Epithelial cell of prostate (primary cell): ENCODE measurements at regions not wholly inside any gene's neighbourhood (a gene's known extent, or its start where the extent isn't known, plus 50 kb on each side); places are given as distances from the start of the nearest gene placed in this dataset.

Experiments used
- DNase-seq: peaks from one replicate; pipeline ENCODE4 v3.0.0-alpha.2; 2011; ENCODE audit warnings: low read depth, low spot score
- H3K27ac ChIP-seq: fragments of 450-650 bp; 2 replicates; pipeline ENCODE4 v1.5.1; 2017; ENCODE audit warnings: mild to moderate bottlenecking

DNA sequence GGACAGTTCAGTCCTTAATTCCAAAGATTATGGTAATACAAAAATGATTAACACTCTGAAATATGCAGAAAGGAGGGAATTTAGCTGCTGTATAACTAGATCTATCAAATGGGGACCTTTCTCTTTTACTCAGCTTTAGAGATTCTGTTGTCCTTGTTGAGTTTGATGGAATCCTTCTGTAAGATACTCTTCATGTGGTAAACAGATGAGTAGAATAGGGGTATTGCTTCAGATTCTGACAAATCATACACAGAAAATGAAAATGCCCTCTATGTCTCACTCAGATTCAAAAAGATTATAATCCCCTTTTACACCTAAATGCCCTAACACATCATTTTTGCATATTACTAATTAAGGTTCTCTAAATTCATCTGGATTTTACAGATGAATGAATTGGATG lies 50.7 kb downstream of the ARHGAP35 start:
- DNase-seq, result no peak
- no peak overlapping the region for H3K27ac ChIP-seq

GRCh38 chr19:46913198-46913851 lies 52.5 kb downstream of the ARHGAP35 start:
- no peak for DNase-seq

GRCh38 chr19:46913852-46914430 lies 53.1 kb downstream of the ARHGAP35 start:
- DNase-seq, result no peak
- H3K27ac ChIP-seq, result peak overlapping the region; percentile 8

More at GRCh38 chr19:46913198-46913851, 52.5 kb downstream of the ARHGAP35 start:
- H3K27ac ChIP-seq, result peak overlapping the region; percentile 8

DNA sequence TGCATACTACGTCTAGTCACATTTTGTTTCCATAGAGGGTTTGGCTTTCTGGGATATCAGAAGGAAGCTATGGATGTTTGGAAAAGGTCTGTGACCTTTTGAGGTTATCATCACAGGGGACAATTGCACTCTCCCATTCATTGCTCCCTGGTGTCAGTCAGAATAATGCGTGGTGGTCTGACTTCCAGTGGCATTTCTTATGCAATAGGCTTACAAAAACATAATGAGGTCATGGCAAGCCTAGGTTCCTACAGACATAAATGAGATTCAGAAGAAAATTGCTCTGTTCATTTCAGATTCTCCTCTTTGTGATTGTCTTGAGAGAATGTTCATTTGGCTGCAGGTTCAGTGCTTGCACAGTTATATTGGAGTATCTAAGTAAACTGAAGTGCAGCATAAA lies 54.6 kb downstream of the ARHGAP35 start:
- DNase-seq, result no peak

DNA sequence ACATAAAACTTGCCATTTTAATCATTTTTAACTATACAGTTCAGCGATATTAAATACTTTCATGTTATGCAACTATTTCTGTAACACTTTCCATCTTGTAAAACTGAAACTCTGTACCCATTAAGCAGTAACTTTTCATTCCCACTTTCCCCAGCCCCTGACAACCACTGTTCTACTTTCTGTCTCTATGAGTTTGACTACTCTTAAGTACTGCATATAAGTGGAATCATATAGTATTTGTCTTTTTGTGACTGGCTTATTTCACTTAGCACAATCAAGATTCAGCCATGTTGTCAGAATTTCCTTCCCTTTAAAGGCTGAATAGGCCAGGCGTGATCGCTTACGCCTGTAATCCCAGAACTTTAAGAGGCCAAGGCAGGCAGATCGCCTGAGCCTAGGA lies 56.2 kb downstream of the ARHGAP35 start:
- H3K27ac ChIP-seq, result no peak overlapping the region
- DNase-seq, result no peak

More for the DNA sequence above, 54.6 kb downstream of the ARHGAP35 start:
- no peak overlapping the region for H3K27ac ChIP-seq

GRCh38 chr19:46919324-46919723 lies 58.5 kb downstream of the ARHGAP35 start:
- H3K27ac ChIP-seq, result no peak overlapping the region
- no peak for DNase-seq

DNA sequence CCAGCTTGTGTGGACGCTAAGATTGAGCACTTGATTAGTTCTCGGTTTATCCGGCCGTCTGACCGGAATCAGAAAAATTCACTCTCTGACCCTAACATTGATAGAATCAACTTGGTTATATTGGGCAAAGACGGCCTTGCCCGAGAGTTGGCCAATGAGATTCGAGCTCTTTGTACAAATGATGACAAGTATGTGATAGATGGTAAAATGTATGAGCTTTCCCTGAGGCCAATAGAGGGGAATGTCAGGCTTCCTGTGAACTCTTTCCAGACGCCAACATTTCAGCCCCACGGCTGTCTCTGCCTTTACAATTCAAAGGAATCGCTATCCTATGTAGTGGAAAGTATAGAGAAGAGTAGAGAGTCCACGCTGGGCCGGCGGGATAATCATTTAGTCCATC lies 59.6 kb downstream of the ARHGAP35 start:
- DNase-seq, result no peak
- H3K27ac ChIP-seq, result no peak overlapping the region

- DNase-seq, result no peak
Observed at GRCh38 chr19:46921071-46921470, 60.3 kb downstream of the ARHGAP35 start.

GRCh38 chr19:46922465-46922864 lies 61.7 kb downstream of the ARHGAP35 start:
- DNase-seq, result no peak
- no peak overlapping the region for H3K27ac ChIP-seq

More at GRCh38 chr19:46921071-46921470, 60.3 kb downstream of the ARHGAP35 start:
- H3K27ac ChIP-seq, result no peak overlapping the region

DNA sequence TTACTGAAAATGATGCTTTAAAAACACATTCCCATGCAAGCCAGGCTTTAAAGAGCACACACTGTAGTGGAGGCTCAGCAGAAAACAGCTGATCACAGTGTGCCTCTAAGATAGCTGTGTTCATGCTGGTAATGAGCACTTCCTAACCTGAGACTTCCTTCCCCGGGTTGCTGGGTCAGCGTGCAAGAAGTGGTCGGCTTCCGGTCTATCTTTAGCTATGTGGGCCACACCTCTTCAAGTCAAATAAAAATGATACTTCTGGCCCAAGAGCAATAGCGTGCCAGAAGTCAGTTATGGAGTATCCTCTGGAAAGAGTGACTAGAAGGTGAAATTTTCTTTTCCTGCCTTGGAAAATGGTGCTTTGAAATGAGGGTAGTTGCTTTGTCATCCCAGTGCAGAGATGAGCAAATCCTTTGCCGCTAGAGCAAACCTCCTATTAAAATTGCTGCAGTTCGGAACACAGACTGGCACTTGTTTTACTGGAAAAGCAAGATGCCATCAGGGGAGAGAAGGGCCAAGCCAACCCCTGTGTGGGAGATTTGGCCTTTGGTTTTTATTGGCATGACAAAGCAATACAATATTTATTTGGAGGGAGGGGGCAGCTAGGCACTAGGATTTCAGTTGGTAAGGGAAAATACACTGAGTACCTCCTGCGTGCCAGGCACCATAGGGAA lies 64.2 kb downstream of the ARHGAP35 start:
- peak; percentile 62 for DNase-seq

DNA sequence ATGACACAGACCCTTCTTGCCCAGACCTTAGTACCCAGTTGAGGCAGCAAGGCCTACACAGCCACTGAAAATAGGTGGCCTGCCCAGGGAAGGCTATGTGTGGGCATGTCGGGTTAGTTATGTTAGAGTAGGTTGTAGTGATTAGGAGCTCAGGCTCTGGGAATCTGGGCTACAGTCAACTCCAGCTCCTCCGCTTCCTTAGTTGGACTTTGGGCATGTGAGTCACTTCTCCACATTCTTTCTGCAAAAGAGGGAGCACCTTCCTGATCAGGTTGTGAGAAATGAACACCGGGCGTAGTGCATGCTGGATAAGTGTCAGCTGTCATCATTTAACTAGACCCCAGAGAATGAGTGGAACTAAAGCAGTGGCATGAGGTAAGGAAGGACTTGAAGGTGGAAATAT lies 64.8 kb downstream of the ARHGAP35 start:
- peak overlapping the region; percentile 97 for H3K27ac ChIP-seq
- DNase-seq, result peak; percentile 16

More for the DNA sequence above, 64.2 kb downstream of the ARHGAP35 start:
- peak overlapping the region; percentile 97 for H3K27ac ChIP-seq

DNA sequence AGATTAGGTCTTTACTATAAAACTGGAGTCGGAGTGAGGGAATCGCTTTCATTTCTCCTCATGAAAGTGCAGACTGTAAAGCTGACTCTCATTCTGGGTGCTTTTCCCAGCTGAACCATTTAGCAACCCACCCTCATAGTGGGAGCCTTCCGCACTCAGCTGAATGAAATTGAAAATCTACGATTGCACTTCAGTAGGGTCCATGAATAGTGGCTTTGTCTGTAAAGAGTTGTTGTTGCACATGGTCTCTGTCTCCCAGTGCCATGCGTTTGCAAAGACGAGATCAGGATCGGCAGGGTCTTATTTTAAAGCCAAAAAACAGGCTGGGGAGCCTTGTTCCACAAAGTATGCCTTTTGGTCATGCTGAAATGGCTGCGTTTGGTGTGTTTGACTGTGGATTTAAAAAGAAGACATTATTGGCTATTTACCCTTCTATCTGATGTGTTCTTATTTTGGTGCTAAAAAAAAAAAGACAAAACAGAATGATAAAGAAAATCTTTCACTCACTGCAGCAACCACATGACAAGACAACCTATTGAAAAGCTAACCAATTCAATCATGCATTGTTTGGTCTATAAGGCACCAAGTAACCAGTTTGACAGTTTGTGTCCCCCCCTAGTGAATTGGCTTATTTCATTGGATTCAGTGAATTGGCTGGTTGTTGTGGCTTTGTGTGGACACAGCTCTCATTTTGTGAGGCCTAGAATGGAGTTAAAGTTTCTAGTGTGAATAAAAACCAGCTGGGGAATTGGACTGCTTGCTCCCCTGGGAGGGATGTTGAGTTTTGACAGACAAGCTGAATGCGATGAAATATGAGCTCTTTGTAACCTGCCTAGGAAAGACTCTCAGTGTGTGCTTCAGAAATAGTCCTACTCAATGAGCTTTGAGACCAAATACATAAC lies 65.6 kb downstream of the ARHGAP35 start:
- no peak for DNase-seq
- H3K27ac ChIP-seq, result peak overlapping the region; percentile 97

DNA sequence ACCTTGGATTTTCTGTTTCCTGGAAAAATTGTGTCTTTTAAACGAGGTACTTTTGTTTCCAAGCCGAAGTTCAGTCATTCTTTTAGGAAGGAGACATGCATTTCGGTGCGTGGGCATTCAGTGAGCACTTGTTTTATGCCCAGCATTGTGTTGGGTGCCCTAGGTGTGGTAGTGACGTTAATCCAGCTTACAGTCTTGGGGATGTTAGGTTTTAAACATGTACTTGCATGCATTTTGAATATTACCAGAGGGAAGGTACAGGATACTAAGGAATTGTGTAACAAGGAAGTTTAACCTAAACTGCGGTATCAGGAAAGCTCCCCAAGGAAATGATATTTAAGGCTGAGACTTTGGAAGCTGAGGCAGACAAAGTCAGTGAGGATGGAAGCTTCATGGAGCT lies 66.3 kb downstream of the ARHGAP35 start:
- DNase-seq, result peak; percentile 60
- peak overlapping the region; percentile 97 for H3K27ac ChIP-seq

DNA sequence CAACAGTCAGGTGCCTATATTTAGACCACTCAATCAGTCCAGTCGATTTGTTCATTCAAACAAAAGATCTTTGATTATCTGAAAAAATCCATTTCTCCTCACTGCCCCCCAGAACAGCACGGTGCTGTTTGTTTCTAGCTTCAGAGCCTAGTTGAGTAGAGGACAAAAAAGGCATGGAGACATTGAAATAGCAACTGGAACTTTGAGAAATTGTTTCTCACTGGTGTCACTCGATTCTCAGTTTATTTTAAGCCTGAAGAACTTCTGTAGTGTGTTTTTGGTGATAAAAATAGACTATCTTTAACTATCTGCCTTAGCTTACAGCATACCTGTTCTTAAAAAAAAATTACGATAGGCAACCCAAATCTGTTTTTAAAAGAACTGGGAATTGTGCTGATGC lies 67.1 kb downstream of the ARHGAP35 start:
- peak overlapping the region; percentile 97 for H3K27ac ChIP-seq
- DNase-seq, result no peak

- H3K27ac ChIP-seq, result peak overlapping the region; percentile 97
- no peak for DNase-seq
Observed at GRCh38 chr19:46928951-46929350, 68.2 kb downstream of the ARHGAP35 start.

DNA sequence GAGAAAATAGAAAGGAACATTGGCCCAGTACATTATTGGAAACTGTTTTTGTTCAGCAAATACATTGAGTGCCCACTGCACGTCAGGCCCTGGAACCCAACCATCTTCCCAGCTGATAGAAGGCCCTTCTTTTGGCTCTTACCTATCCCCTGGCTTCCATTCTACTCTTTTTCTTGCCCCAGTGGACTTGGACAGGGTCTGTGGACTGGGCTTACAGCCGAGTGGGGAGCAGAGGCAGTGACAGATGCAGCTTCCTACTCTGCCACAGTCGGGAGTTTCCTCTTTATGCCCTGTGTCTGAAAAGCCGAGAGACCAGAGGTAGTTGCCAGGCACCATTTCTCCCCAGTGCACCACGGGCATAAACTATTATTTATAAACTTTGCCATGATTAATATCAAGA lies 70.4 kb downstream of the ARHGAP35 start:
- peak overlapping the region; percentile 30 for H3K27ac ChIP-seq
- no peak for DNase-seq

DNA sequence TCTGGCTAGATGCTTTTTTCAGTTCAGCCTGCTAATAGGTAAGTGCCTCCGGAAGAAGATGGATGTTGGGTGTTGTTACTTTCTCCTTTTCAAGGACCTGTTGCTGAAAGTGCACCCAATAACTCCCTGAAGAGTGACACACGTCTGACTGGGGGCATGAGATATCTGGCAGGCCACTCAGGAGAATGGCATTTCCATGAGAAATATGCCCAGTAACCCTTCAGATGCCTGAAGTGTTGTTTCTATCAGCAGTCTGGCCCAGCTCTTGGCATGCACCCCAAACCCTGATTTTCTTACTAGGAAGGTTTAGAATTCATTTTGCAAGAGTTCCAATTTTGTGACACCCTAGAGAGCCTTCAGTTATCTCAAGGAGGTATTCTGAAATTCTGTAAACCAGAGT lies 71.5 kb downstream of the ARHGAP35 start:
- no peak for DNase-seq
- peak overlapping the region; percentile 30 for H3K27ac ChIP-seq

- no peak overlapping the region for H3K27ac ChIP-seq
Observed at GRCh38 chr19:46935066-46935663, 74.4 kb downstream of the ARHGAP35 start.

DNA sequence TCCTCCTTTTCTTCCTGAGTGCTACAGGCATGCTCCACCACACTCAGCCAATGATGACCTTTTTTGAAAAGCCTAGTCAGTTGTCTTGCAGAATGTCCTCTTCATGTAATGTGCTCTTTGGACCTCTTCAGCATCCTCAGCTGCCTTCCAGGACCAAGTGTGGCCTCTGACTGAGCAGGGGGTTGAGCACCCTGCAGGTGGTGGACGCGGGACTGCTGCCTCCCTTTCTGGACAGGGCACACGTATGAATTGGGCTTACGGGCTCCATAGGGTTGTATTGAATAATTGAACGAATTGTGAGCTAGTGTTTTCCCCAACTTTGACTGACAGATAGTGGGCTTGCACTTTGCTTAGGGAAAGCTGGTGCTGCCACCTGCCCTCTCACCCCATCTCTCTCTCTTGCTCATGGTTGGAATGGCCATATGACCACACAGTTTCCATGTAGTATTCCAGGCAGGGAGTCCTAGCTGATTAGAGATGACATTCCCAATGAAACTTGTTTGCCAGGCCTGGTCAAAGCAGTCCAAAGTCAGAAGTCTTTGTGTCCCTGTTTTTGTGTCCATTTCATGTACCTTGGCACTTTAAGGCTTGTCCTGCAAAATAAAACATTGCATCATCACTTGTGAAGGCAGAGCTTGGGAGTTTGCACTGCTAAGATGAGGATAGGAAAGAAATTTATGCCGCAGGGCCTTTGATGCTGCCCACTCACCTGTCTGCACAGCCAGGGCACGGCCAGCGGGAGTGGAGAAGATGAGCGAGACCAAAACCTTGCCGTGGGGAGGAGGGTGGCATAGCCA lies 76.3 kb upstream of the NPAS1 start:
- H3K27ac ChIP-seq, result no peak overlapping the region
- no peak for DNase-seq

More at GRCh38 chr19:46935066-46935663, 74.4 kb downstream of the ARHGAP35 start:
- no peak for DNase-seq
